HL-60 (cell line): ENCODE measurements at regions not wholly inside any gene's neighbourhood (a gene's known extent, or its start where the extent isn't known, plus 50 kb on each side); places are given as distances from the start of the nearest gene placed in this dataset.

Experiments
- GABPA ChIP-seq: IDR thresholded peaks from 2 replicates; pipeline ENCODE4 v1.6.1; 2012; ENCODE audit warnings: low read depth
- POLR2AphosphoS5 ChIP-seq: IDR thresholded peaks from 2 replicates; pipeline ENCODE4 v1.6.1; 2012; ENCODE audit warnings: low read depth
- TF ChIP-seq, protein P1 (sequence below): IDR thresholded peaks from one replicate; pipeline ENCODE4 v1.5.1; 2011; ENCODE audit warnings: low read length, control low read depth, inconsistent platforms; ENCODE audit not compliant: insufficient read depth

DNA sequence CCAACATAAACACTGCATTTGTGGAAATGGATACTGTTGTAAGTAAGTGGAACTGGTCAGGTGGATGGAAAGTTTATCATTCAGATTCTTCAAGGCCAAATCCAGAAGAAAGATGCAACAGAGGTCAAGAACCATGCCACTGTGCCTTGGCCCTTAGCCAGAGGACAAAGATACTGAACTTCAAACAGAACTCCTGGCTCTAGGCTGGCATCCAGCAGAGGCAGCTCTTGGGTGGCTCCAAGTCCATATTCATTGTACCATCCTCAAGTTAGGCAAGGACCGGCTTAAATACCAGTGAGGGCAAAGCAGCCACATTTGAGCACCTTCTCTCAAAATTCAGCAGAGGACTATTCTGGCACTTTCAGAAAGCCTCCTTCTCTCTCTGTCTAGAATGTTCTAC is 53.2 kb downstream of the DNAAF9 start:
- TF ChIP-seq, protein P1, sequence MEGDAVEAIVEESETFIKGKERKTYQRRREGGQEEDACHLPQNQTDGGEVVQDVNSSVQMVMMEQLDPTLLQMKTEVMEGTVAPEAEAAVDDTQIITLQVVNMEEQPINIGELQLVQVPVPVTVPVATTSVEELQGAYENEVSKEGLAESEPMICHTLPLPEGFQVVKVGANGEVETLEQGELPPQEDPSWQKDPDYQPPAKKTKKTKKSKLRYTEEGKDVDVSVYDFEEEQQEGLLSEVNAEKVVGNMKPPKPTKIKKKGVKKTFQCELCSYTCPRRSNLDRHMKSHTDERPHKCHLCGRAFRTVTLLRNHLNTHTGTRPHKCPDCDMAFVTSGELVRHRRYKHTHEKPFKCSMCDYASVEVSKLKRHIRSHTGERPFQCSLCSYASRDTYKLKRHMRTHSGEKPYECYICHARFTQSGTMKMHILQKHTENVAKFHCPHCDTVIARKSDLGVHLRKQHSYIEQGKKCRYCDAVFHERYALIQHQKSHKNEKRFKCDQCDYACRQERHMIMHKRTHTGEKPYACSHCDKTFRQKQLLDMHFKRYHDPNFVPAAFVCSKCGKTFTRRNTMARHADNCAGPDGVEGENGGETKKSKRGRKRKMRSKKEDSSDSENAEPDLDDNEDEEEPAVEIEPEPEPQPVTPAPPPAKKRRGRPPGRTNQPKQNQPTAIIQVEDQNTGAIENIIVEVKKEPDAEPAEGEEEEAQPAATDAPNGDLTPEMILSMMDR: no peak
- no peak for TF ChIP-seq POLR2AphosphoS5
- TF ChIP-seq GABPA: no peak
